HG03558 (cell line): ENCODE measurements at regions not wholly inside any gene's neighbourhood (a gene's known extent, or its start where the extent isn't known, plus 50 kb on each side); places are given as distances from the start of the nearest gene placed in this dataset.

Source experiments
- ATAC-seq: cut with Tn5 transposase; IDR thresholded peaks from one replicate; pipeline ENCODE4 v1.9.1; 2021; ENCODE audit warnings: moderate number of reproducible peaks; ENCODE audit not compliant: unreplicated experiment; ENCODE audit errors: extremely low read depth

- no peak for ATAC-seq
Observed at GRCh38 chr5:67338421-67338820, 141.8 kb upstream of the CD180 start.

- ATAC-seq = no peak
Observed at GRCh38 chr5:67337751-67338150, 141.2 kb upstream of the CD180 start.

GRCh38 chr5:67335426-67335825 is 138.8 kb upstream of the CD180 start:
- no peak for ATAC-seq

- no peak for ATAC-seq
Observed at GRCh38 chr5:67334373-67334772, 137.8 kb upstream of the CD180 start.

GRCh38 chr5:67333171-67333570 is 136.6 kb upstream of the CD180 start:
- ATAC-seq = no peak

DNA sequence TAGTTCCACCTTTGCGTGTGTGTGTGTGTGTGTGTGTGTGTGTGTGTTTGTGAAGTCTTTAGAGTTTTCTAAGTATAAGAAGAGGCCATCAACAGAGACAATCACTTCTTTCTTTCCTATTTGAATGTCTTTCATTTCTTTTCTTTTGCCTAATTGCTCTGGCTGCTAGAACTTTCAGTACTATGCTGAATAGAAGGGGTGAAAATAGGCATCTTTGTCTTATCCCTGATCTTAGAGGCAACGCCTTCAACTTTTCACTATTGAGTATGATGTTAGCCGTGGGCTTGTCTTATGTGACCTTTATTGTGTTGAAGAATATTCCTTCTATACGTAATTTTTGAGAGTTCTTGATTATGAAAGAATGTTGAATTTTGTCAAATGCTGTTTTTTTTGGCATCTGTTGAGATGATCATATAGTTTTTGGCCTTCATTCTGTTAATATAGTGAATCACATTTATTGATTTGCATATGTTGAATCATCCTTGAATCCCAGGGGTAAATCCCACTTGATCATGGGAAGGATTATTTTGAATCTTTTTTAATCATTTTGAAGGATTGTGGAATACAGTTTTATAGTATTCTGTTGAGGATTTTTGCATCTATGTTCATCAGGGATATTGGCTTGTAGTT is 134.8 kb upstream of the CD180 start:
- ATAC-seq = no peak

- ATAC-seq = no peak
Observed at GRCh38 chr5:67319935-67320725, 123.5 kb upstream of the CD180 start.

DNA sequence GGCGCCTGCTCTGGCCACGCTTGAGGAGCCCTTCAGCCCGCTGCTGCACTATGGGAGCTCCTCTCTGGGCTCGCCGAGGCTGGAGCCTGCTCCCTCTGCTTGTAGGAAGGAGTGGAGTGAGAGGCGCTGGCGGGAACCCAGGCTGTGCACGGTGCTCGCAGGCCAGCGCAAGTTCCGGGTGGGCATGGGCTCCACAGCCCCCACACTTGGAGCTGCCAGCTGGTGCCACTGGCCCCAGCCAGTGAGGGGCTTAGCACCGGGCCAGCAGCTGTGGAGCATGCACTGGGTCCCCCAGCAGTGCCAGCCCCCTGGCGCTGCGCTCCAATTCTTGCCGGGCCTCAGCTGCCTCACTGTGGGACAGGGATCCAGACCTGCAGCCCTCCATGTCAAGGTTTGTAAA is 122.1 kb upstream of the CD180 start:
- ATAC-seq = no peak

DNA sequence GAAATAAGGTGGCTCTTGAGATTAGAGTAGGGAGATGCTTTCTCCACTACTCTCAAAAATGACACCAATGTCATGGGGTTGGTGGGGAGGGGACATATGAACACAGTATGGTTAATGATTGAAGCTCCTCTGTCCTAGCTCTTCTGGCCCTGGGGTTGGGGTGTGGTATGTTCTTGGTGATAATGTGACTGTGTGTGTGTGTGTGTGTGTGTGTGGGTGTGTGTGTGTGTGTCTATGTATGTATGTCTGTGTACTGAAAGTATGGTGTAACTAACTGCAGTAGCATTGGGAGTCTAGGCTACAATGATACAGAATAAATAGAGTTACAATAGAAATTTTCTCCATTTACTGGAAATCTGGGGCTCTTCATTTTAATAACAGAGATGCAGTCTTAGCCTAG is 121.0 kb upstream of the CD180 start:
- ATAC-seq = no peak

DNA sequence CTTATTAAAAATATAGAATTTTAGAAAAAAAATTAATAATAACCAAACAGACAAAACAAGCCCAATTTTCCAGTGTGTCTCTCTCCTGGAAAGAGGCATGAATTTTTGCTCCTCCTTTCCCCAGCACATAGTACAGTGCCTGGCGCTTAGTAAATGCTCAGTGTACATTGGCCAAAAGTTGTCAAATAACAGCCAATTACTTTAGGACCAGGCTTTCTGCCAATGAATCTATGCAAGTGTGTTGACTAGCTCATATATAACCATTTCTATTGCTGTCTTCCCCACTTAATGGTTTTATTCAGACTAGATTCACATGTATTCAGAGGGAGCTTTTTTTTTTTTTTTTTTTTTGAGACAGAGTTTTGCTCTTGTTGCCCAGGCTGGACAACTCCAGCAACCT is 120.1 kb upstream of the CD180 start:
- ATAC-seq = no peak

DNA sequence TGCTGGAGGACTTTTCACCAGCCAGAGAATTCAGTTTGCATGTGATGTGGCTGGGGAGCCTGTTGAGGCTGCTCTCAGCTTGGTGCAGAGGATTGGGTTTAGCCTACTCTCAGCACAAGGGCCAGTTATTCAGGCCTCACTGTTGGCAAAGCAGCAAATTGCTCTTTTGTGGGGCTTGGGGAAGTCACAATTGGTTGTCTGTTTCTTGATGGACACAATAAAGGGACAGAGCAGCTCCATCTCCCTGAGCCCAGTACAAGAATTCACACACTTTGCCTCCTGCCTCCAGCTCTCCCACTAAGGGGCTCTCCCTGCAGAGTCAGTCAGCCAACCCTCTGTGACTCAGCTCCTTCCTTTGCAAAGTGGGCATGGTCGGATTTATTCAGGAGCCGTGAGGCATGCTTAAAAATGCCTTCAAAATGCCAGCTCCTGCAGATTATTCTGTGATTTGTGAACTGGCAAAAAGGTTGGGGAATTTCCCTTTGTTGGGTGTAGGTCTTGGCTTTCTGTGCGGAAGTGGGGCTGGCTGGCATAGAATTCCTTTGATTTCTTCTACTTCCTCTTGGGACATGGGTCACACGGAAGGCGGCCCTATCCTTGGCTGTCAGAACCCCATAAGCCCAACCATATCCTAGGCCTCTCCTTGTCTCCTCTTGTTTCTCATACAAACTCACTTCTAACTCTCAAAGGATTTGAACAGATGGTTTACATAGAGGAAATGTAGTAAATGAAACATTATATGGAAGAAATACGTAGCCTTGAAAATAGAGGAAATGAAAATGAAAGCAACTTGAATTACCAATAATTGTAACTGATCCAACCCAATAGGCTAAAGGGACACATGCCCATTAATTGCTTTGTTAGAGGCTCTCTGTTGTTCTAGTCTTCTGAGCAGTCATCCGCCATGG is 118.7 kb upstream of the CD180 start:
- no peak for ATAC-seq

- ATAC-seq = no peak
Observed at GRCh38 chr5:67311701-67312100, 115.1 kb upstream of the CD180 start.

DNA sequence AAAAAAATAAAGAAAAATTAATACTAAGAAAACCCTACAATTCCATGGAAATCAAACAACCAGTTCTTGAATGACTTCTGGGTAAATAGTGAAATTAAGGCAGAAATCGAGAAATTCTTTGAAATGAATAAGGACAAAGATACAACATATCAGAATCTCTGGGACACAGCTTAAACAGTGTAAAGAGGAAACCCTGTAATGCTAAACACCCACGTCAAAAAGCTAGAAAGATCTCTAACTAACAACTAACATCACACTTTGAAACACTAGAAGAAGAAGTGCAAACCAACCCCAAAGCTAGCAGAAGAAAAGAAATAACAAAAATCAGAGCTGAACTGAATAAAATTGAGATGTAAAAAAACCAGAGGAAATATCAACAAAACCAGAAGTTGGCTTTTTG is 114.6 kb upstream of the CD180 start:
- no peak for ATAC-seq

GRCh38 chr5:67310740-67311139 is 114.1 kb upstream of the CD180 start:
- ATAC-seq = no peak

GRCh38 chr5:67310169-67310568 is 113.6 kb upstream of the CD180 start:
- ATAC-seq = no peak

DNA sequence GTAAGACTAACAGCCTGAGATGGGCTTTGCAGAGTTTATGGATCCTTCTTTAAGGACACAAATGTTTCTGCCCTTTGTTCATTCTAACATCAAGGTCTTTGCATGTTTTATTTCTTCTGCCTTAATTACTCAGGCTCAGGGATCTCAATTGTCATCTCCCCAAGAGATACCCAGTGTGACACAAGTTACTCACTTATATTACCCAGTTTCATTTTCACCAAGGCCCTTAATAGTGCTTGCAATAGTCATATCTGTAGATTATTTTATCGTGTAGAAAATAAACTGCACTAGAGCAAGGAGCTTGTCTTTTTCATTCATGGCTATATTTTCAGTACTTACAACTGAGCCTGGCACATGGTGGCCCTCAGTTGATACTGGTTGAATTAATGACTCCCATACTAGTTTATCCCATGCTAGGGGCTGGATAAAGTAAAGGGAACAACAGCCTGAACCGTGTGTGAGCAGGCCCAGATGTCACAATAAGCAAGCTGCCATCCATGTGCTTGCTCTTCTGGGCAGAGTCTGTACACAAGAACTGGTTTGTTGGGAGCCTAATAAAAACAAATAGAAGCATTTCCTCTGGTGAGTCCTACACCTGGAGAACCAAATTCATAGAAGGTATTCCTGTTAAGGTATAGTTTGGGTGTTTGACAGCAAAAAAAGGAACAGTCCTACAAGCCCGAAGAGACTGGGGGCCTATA is 112.5 kb upstream of the CD180 start:
- ATAC-seq = no peak

GRCh38 chr5:67306965-67307607 is 110.5 kb upstream of the CD180 start:
- no peak for ATAC-seq

DNA sequence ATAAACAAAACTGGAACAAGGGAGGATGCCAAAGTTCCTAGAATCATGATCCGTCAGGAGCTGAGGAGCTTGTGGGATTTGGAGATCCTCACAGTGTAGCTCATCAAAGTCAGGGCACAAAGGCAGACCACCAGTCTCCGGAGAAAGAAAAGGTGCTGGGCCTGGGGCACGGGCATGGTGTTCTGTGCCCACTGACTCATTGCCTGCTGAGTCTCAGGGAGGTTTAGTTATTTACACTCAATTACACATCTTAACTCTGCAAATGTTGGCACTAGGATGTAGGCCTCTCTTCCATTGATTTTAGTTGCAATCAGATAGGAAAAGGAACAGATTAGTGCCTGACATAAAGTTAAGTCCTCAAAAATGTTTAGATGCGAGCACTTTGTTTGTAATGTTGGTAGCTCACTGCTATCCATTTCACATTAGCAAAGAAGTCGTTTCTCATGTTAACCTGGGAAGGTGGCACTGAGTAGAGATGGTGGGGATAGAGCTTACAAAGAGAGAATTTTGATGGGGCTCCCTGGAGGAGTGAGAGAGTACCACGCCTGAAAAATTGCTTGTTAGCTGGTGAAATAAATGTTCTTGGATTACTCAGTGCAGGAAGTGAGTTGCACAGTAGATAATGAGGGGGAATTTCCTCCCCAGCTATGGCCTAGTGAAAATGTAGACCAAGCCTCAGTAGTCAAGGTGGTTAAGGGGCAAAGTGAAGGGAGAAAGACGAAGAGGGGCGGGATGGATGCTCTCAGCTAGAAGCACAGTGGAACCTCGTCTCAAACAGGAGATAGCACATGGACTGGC is 109.5 kb upstream of the CD180 start:
- no peak for ATAC-seq

- no peak for ATAC-seq
Observed at GRCh38 chr5:67305401-67305800, 108.8 kb upstream of the CD180 start.
